B cell (primary cell): ENCODE measurements at regions not wholly inside any gene's neighbourhood (a gene's known extent, or its start where the extent isn't known, plus 50 kb on each side); places are given as distances from the start of the nearest gene placed in this dataset.

Experiments used
- ATAC-seq: fragments of 200-7000 bp; cut with Tn5 transposase; one replicate; pipeline ENCODE4 v1.10.0; 2021; ENCODE audit warnings: low read depth, mild to moderate bottlenecking, moderate number of reproducible peaks, moderate library complexity
- CTCF ChIA-PET: fragments of 350-600 bp; sonication (Branson Sonifier 250); formaldehyde crosslinking; loops from one replicate; lab custom pipeline; 2021; ENCODE audit warnings: antibody characterized with exemption, inconsistent platforms; lab: Charles Lee
- POLR2A ChIA-PET: fragments of 350-600 bp; sonication (Branson Sonifier 250); formaldehyde crosslinking; loops from one replicate; lab custom pipeline; 2021; ENCODE audit warnings: antibody characterized with exemption; lab: Charles Lee
- DNase-seq: peaks from one replicate; pipeline ENCODE4 v3.0.0; 2013
- H2AFZ ChIP-seq: 2 replicates; pipeline ENCODE4 v1.6.1; 2012; ENCODE audit warnings: mild to moderate bottlenecking, low read depth, low read length; ENCODE audit not compliant: insufficient read depth, poor library complexity, severe bottlenecking
- H3K27ac ChIP-seq, 2 donors: 1 replicate in 1 of 2; 2 replicates in 1 of 2; pipeline ENCODE4 v1.5.1; 2012 to 2013; ENCODE audit warnings: low read length in 2 of 2, mild to moderate bottlenecking in 2 of 2, moderate library complexity in 1 of 2
- H3K27me3 ChIP-seq, 4 experiments: fragments of 200-600 bp in 1 of 4; sonication (generic) in 1 of 4; replicated peaks in 1 of 4; 1 replicate in 2 of 4; 2 replicates in 2 of 4; pipeline versions ENCODE4 v1.6.1 to v1.7.0; 2013 to 2016; ENCODE audit warnings: low read length in 3 of 4, mild to moderate bottlenecking in 2 of 4, mixed read lengths in 1 of 4, moderate library complexity in 1 of 4; ENCODE audit not compliant: insufficient read depth in 4 of 4, control insufficient read depth in 3 of 4; ENCODE audit errors: control extremely low read depth in 1 of 4
- H3K36me3 ChIP-seq, 2 experiments: replicated peaks in 1 of 2; 1 replicate in 1 of 2; 2 replicates in 1 of 2; pipeline versions ENCODE4 v1.6.1 to v1.7.1; 2013; ENCODE audit warnings: low read length in 1 of 2; ENCODE audit not compliant: insufficient read depth in 2 of 2, control insufficient read depth in 1 of 2; ENCODE audit errors: control extremely low read depth in 1 of 2, extremely low read depth in 1 of 2
- H3K4me1 ChIP-seq, 2 donors: fragments of 200-600 bp in 1 of 2; sonication (generic) in 1 of 2; 1 replicate in 1 of 2; 2 replicates in 1 of 2; pipeline versions ENCODE4 v1.5.1 to v1.6.1; 2013 to 2017; ENCODE audit warnings: low read length in 2 of 2; ENCODE audit not compliant: control insufficient read depth in 2 of 2, insufficient read depth in 2 of 2
- H3K4me2 ChIP-seq: replicated peaks from 2 replicates; pipeline ENCODE3; 2012; ENCODE audit warnings: mild to moderate bottlenecking, low read depth, low read length; ENCODE audit not compliant: poor library complexity, severe bottlenecking
- H3K4me3 ChIP-seq, 5 experiments: fragments of 200-600 bp in 1 of 5; sonication (generic) in 1 of 5; 1 replicate in 3 of 5; 2 replicates in 2 of 5; pipeline versions ENCODE4 v1.5.1 to v1.7.0; 2011 to 2016; ENCODE audit warnings: low read length in 4 of 5, mild to moderate bottlenecking in 4 of 5, low read depth in 2 of 5, control low read depth in 1 of 5, moderate library complexity in 1 of 5; ENCODE audit not compliant: insufficient read depth in 1 of 5; ENCODE audit errors: control extremely low read depth in 1 of 5, extremely low read depth in 1 of 5
- H3K79me2 ChIP-seq: fragments of 200-600 bp; sonication (generic); one replicate; pipeline ENCODE4 v1.6.0; 2016; ENCODE audit warnings: low read length; ENCODE audit not compliant: control insufficient read depth, insufficient read depth
- H3K9ac ChIP-seq: fragments of 200-600 bp; sonication (generic); 2 replicates; pipeline ENCODE4 v1.6.1; 2017; ENCODE audit warnings: mild to moderate bottlenecking, low read length, moderate library complexity
- H3K9me3 ChIP-seq, 3 donors: one replicate each; pipeline versions ENCODE4 v1.6.1 to v1.7.1; 2013; ENCODE audit warnings: low read length in 2 of 3; ENCODE audit not compliant: control insufficient read depth in 2 of 3, insufficient read depth in 1 of 3; ENCODE audit errors: control extremely low read depth in 1 of 3
- H4K20me1 ChIP-seq: 2 replicates; pipeline ENCODE4 v1.6.0; 2012; ENCODE audit warnings: mild to moderate bottlenecking, low read length; ENCODE audit not compliant: insufficient read depth, control insufficient read depth, poor library complexity, severe bottlenecking
- H3K27ac Mint-ChIP-seq: one replicate; pipeline ENCODE4 v1.8.0; 2021; ENCODE audit warnings: mixed read lengths
- H3K27me3 Mint-ChIP-seq: one replicate; pipeline ENCODE4 v1.8.0; 2021; ENCODE audit warnings: mixed read lengths
- H3K4me1 Mint-ChIP-seq: one replicate; pipeline ENCODE4 v1.8.0; 2021; ENCODE audit warnings: mixed read lengths
- H3K4me3 Mint-ChIP-seq: one replicate; pipeline ENCODE4 v1.8.0; 2021; ENCODE audit warnings: mixed read lengths
- H3K9me3 Mint-ChIP-seq: one replicate; pipeline ENCODE4 v1.8.0; 2022; ENCODE audit warnings: mixed read lengths; ENCODE audit not compliant: insufficient read depth
- CTCF ChIP-seq: fragments of 200-600 bp; IDR thresholded peaks from one replicate; pipeline ENCODE4 v1.8.0; 2022; ENCODE audit warnings: antibody characterized with exemption, mild to moderate bottlenecking
- EZH2 ChIP-seq: IDR thresholded peaks from 2 replicates; pipeline ENCODE4 v1.6.1; 2012; ENCODE audit warnings: borderline replicate concordance, low read depth, mild to moderate bottlenecking, moderate library complexity, low read length; ENCODE audit not compliant: insufficient read depth, poor library complexity, severe bottlenecking
- WGBS: methylation state at CpG from one replicate; pipeline ENCODE4 v1.1.5; 2013; ENCODE audit warnings: missing lambda C conversion rate; ENCODE audit not compliant: insufficient coverage; 5-methylcytosine and 5-hydroxymethylcytosine counted together
- intact Hi-C: fragments of 100-400 bp; cut with micrococcal nuclease; formaldehyde crosslinking; loops from one replicate; pipeline ENCODE4 v1.10.0; 2022

- ATAC-seq (no peak), DNase-seq (no peak)
- intact Hi-C loops = no loop called here
- Histone ChIP-seq H4K20me1 (no peaks in the 10 kb centered on the region), H2AFZ (no peak overlapping the region), H3K9ac (no peak overlapping the region), H3K36me3 (no peaks in the 10 kb centered on the region), H3K4me3 (no peak overlapping the region), H3K4me1 (no peaks in the 10 kb centered on the region), H3K4me2 (no peak overlapping the region), H3K27me3 (no peaks in the 10 kb centered on the region), H3K27ac (no peak overlapping the region), H3K79me2 (no peaks in the 10 kb centered on the region), H3K9me3 (no peaks in the 10 kb centered on the region)
- no peak for TF ChIP-seq CTCF
- TF ChIP-seq EZH2 = no peak
- Mint-ChIP-seq H3K4me1 (no peaks in the 10 kb centered on the region), H3K4me3 (no peak overlapping the region), H3K9me3 (no peaks in the 10 kb centered on the region), H3K27ac (no peak overlapping the region), H3K27me3 (no peaks in the 10 kb centered on the region)
- CTCF ChIA-PET = no interaction called here
- POLR2A ChIA-PET = no interaction called here
- no CpG with 5 or more reads among the region's 2 CpGs for WGBS
Observed at GRCh38 chr3:88947013-88947412, 160.4 kb upstream of the EPHA3 start.

- Histone ChIP-seq H3K36me3 (no peaks in the 10 kb centered on the region), H3K4me1 (no peaks in the 10 kb centered on the region), H3K9ac (no peak overlapping the region), H3K79me2 (no peaks in the 10 kb centered on the region), H2AFZ (no peak overlapping the region), H3K27ac (no peak overlapping the region), H3K4me3 (no peak overlapping the region), H4K20me1 (no peaks in the 10 kb centered on the region), H3K4me2 (no peak overlapping the region), H3K9me3 (peaks cover 0 to 1% (median 0%) of the 10 kb centered on the region in 3 donors), H3K27me3 (no peaks in the 10 kb centered on the region)
- H3K27me3 Mint-ChIP-seq = no peaks in the 10 kb centered on the region
- ChIA-PET CTCF (no interaction called here), POLR2A (no interaction called here)
- no peak for DNase-seq
- no peak overlapping the region for H3K27ac Mint-ChIP-seq
- H3K9me3 Mint-ChIP-seq = no peaks in the 10 kb centered on the region
- TF ChIP-seq CTCF = no peak
- no peak for TF ChIP-seq EZH2
- intact Hi-C loops = no loop called here
- 100% methylated on average over 1 of the region's 4 CpGs for WGBS
- H3K4me3 Mint-ChIP-seq = no peak overlapping the region
- no peak for ATAC-seq
- H3K4me1 Mint-ChIP-seq = no peaks in the 10 kb centered on the region
Observed at GRCh38 chr3:88954853-88955252, 152.6 kb upstream of the EPHA3 start.
